ENCODE measurements at regions not wholly inside any gene's neighbourhood (a gene's known extent, or its start where the extent isn't known, plus 50 kb on each side); places are given as distances from the start of the nearest gene placed in this dataset.

DNA sequence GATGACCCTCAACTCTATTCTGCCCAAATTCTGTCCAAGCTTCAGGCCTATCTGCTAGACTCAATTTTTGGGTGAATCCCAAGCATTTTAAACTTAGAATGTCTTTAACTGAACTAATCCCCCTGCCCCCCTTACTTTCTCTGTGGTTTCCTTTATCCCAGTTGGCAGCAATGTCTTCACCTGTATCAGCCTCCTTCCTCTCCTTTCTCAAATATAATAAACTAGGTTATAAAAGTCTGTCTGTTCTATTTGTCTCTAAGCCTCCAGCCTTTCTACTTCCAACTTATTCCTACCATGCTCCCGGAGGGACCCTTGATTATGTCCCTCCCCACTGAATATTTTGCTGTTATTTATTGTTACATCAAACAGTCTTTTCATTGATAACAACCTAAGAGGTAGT, 375.5 kb upstream of the TRIB2 start:
- Histone ChIP-seq H3K36me3 (ENCODE audit: control insufficient read depth in 4 of 4, insufficient read depth in 4 of 4, low read length in 4 of 4) (no peaks in the 10 kb centered on the region), H3K27ac (ENCODE audit: low read depth in 1 of 2, low read length in 1 of 2) (no peak overlapping the region), H3K27me3 (ENCODE audit: control insufficient read depth in 3 of 3, insufficient read depth in 3 of 3, low read length in 2 of 3) (no peaks in the 10 kb centered on the region), H3K4me3 (no peak overlapping the region), H3K4me1 (ENCODE audit: control insufficient read depth in 5 of 5, insufficient read depth in 5 of 5, low read length in 5 of 5) (no peaks in the 10 kb centered on the region), H3K9me3 (ENCODE audit: control insufficient read depth in 4 of 4, insufficient read depth in 3 of 4, low read length in 3 of 4) (no peaks in the 10 kb centered on the region), H3K9ac (ENCODE audit: insufficient read depth in 1 of 2, low read length in 2 of 2) (no peak overlapping the region)
- DNase-seq (no peak), ATAC-seq (ENCODE audit: insufficient read depth, low FRiP score) (no peak)
- TF ChIP-seq, protein P1, sequence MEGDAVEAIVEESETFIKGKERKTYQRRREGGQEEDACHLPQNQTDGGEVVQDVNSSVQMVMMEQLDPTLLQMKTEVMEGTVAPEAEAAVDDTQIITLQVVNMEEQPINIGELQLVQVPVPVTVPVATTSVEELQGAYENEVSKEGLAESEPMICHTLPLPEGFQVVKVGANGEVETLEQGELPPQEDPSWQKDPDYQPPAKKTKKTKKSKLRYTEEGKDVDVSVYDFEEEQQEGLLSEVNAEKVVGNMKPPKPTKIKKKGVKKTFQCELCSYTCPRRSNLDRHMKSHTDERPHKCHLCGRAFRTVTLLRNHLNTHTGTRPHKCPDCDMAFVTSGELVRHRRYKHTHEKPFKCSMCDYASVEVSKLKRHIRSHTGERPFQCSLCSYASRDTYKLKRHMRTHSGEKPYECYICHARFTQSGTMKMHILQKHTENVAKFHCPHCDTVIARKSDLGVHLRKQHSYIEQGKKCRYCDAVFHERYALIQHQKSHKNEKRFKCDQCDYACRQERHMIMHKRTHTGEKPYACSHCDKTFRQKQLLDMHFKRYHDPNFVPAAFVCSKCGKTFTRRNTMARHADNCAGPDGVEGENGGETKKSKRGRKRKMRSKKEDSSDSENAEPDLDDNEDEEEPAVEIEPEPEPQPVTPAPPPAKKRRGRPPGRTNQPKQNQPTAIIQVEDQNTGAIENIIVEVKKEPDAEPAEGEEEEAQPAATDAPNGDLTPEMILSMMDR (IDR thresholded peaks at IDR 0.05; ENCODE audit: control extremely low read depth, extremely low read depth): no peak
- WGBS, 2 donors: 94 to 100% methylated on average over 1 of the region's 1 CpG

DNA sequence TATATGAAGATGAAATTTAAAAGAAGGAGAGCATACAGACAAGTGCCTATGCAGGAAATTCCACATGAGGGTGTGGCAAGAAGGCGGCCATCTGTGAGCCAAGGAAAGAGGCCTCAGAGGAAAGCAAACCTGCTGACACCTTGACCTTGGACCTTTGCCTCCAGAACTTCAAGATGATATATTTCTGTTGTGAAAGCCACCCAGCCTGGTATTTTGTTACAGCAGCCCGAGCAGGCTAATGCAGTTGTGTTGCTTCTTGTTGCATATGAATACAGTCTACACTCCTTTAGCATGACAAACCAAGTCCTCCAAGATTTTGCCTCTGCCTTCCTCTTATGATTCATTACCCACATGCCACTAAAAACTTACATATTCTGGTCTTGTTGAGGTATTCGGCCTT, 374.8 kb upstream of the TRIB2 start:
- TF ChIP-seq, protein P1 (IDR thresholded peaks at IDR 0.05; ENCODE audit: control extremely low read depth, extremely low read depth): no peak
- H3K4me3 ChIP-seq: no peak overlapping the region
- WGBS, 2 donors: 88 to 89% methylated on average over 3 of the region's 3 CpGs
- no peak for ATAC-seq (ENCODE audit: insufficient read depth, low FRiP score)
- H3K9me3 ChIP-seq (ENCODE audit: control insufficient read depth in 4 of 4, insufficient read depth in 3 of 4, low read length in 3 of 4): no peaks in the 10 kb centered on the region
- no peaks in the 10 kb centered on the region for H3K27me3 ChIP-seq (ENCODE audit: control insufficient read depth in 3 of 3, insufficient read depth in 3 of 3, low read length in 2 of 3)
- no peak for DNase-seq
- no peak overlapping the region for H3K9ac ChIP-seq (ENCODE audit: insufficient read depth in 1 of 2, low read length in 2 of 2)
- no peaks in the 10 kb centered on the region for H3K36me3 ChIP-seq (ENCODE audit: control insufficient read depth in 4 of 4, insufficient read depth in 4 of 4, low read length in 4 of 4)
- no peak overlapping the region for H3K27ac ChIP-seq (ENCODE audit: low read depth in 1 of 2, low read length in 1 of 2)
- H3K4me1 ChIP-seq (ENCODE audit: control insufficient read depth in 5 of 5, insufficient read depth in 5 of 5, low read length in 5 of 5): no peaks in the 10 kb centered on the region

DNA sequence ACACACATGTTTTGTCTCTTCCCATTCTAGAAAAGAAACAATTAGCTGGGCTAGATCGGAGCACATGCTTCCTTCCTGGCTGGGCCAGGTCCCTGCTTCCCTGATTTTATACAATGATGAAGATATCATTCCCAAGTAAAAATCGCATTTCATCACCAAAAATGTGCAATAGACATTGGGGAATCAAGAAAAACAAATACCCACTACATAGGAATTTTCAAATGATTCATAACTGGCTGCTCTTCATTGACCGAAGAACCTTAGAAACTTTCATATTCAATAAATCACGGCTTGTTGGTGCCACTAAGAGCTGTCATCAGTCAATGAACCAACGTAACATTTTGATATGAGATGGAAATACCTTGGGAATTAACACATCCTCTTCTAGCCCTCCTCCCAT, 373.6 kb upstream of the TRIB2 start:
- DNase-seq: no peak
- 93 to 94% methylated on average over 5 of the region's 5 CpGs for WGBS, 2 donors
- H3K27me3 ChIP-seq (ENCODE audit: control insufficient read depth in 3 of 3, insufficient read depth in 3 of 3, low read length in 2 of 3): no peaks in the 10 kb centered on the region

DNA sequence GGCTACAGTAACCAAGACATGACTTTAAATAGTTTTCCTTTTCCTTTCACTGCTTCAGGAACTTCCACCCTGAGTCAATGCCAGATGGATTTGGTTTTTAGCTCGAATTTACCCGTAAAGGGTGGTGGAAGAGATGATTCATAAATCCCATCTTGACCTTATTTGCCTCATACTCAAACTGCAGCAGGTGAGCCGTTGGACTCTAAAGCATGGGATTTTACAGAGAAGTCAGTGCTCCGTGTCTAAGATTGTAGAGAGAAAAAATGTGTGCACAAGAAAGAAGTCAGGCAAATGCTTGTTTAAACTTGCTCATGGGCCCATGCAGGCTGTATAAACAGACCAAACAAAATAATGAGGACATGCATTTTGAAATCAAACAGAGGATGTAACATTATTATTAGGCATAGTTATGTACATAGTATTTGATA, 369.7 kb upstream of the TRIB2 start:
- Histone ChIP-seq H3K9me3 (ENCODE audit: control insufficient read depth in 4 of 4, insufficient read depth in 3 of 4, low read length in 3 of 4) (no peaks in the 10 kb centered on the region), H3K27me3 (ENCODE audit: control insufficient read depth in 3 of 3, insufficient read depth in 3 of 3, low read length in 2 of 3) (no peaks in the 10 kb centered on the region), H3K9ac (ENCODE audit: insufficient read depth in 1 of 2, low read length in 2 of 2) (no peak overlapping the region), H3K36me3 (ENCODE audit: control insufficient read depth in 4 of 4, insufficient read depth in 4 of 4, low read length in 4 of 4) (no peaks in the 10 kb centered on the region), H3K27ac (ENCODE audit: low read depth in 1 of 2, low read length in 1 of 2) (no peak overlapping the region), H3K4me1 (ENCODE audit: control insufficient read depth in 5 of 5, insufficient read depth in 5 of 5, low read length in 5 of 5) (no peaks in the 10 kb centered on the region), H3K4me3 (no peak overlapping the region)
- TF ChIP-seq, protein P1 (IDR thresholded peaks at IDR 0.05; ENCODE audit: control extremely low read depth, extremely low read depth): no peak
- DNase-seq: no peak
- no peak for ATAC-seq (ENCODE audit: insufficient read depth, low FRiP score)
- 56 to 70% methylated on average over 4 of the region's 4 CpGs for WGBS, 2 donors

More for the DNA sequence above, 373.6 kb upstream of the TRIB2 start:
- Histone ChIP-seq H3K36me3 (ENCODE audit: control insufficient read depth in 4 of 4, insufficient read depth in 4 of 4, low read length in 4 of 4) (no peaks in the 10 kb centered on the region), H3K4me3 (no peak overlapping the region), H3K9me3 (ENCODE audit: control insufficient read depth in 4 of 4, insufficient read depth in 3 of 4, low read length in 3 of 4) (no peaks in the 10 kb centered on the region), H3K9ac (ENCODE audit: insufficient read depth in 1 of 2, low read length in 2 of 2) (no peak overlapping the region), H3K4me1 (ENCODE audit: control insufficient read depth in 5 of 5, insufficient read depth in 5 of 5, low read length in 5 of 5) (no peaks in the 10 kb centered on the region), H3K27ac (ENCODE audit: low read depth in 1 of 2, low read length in 1 of 2) (no peak overlapping the region)
- ATAC-seq (ENCODE audit: insufficient read depth, low FRiP score): no peak
- TF ChIP-seq, protein P1 (IDR thresholded peaks at IDR 0.05; ENCODE audit: control extremely low read depth, extremely low read depth): no peak

Data from lung (tissue), 11 donors.